ENCODE measurements at regions not wholly inside any gene's neighbourhood (a gene's known extent, or its start where the extent isn't known, plus 50 kb on each side); places are given as distances from the start of the nearest gene placed in this dataset.

GRCh38 chr10:65858841-65859240 lies 1067.0 kb upstream of the LRRTM3 start:
- Histone ChIP-seq H2AFZ (ENCODE audit: low read depth, low read length, severe bottlenecking) (no peak overlapping the region), H3K9me3 (ENCODE audit: insufficient read depth, low read length) (no peaks in the 10 kb centered on the region), H3K36me3 (ENCODE audit: low read length) (no peaks in the 10 kb centered on the region), H3K4me2 (ENCODE audit: low read depth, low read length, poor library complexity, severe bottlenecking) (no peak overlapping the region), H3K9ac (ENCODE audit: low read length) (no peak overlapping the region), H3K27me3 (ENCODE audit: low read length) (no peaks in the 10 kb centered on the region), H3F3A (ENCODE audit: insufficient read depth) (no peaks in the 10 kb centered on the region), H3K9me2 (replicated peaks; ENCODE audit: insufficient read depth, low read length) (no peaks in the 10 kb centered on the region), H3K79me2 (ENCODE audit: insufficient read depth, low read length) (no peaks in the 10 kb centered on the region), H3K27ac (ENCODE audit: low read depth, low read length) (no peak overlapping the region), H3K4me3 (ENCODE audit: insufficient read depth, low read length, poor library complexity, severe bottlenecking) (no peak overlapping the region), H4K20me1 (ENCODE audit: low read depth, low read length) (no peaks in the 10 kb centered on the region)
- TF ChIP-seq CTCF (IDR thresholded peaks at IDR 0.05; ENCODE audit: insufficient read depth, low read length, poor library complexity, severe bottlenecking), result no peak
- TF ChIP-seq EZH2phosphoT487 (conservative IDR thresholded peaks at IDR 0.05; ENCODE audit: low read length), result no peak

- Histone ChIP-seq H3K9ac (ENCODE audit: low read length) (no peak overlapping the region), H3K4me2 (ENCODE audit: low read depth, low read length, poor library complexity, severe bottlenecking) (no peak overlapping the region), H3K4me3 (ENCODE audit: insufficient read depth, low read length, poor library complexity, severe bottlenecking) (no peak overlapping the region), H2AFZ (ENCODE audit: low read depth, low read length, severe bottlenecking) (no peak overlapping the region), H3K9me3 (ENCODE audit: insufficient read depth, low read length) (no peaks in the 10 kb centered on the region), H3K27me3 (ENCODE audit: low read length) (no peaks in the 10 kb centered on the region), H4K20me1 (ENCODE audit: low read depth, low read length) (no peaks in the 10 kb centered on the region), H3K36me3 (ENCODE audit: low read length) (no peaks in the 10 kb centered on the region), H3K9me2 (replicated peaks; ENCODE audit: insufficient read depth, low read length) (no peaks in the 10 kb centered on the region), H3F3A (ENCODE audit: insufficient read depth) (no peaks in the 10 kb centered on the region), H3K79me2 (ENCODE audit: insufficient read depth, low read length) (no peaks in the 10 kb centered on the region), H3K27ac (ENCODE audit: low read depth, low read length) (no peak overlapping the region)
- TF ChIP-seq EZH2phosphoT487 (conservative IDR thresholded peaks at IDR 0.05; ENCODE audit: low read length) (no peak), CTCF (IDR thresholded peaks at IDR 0.05; ENCODE audit: insufficient read depth, low read length, poor library complexity, severe bottlenecking) (no peak)
Measured at GRCh38 chr10:65861249-65861648, 1064.6 kb upstream of the LRRTM3 start.
